ENCODE measurements at regions not wholly inside any gene's neighbourhood (a gene's known extent, or its start where the extent isn't known, plus 50 kb on each side); places are given as distances from the start of the nearest gene placed in this dataset.
"Not testable (repeated sequence)": the region's sequence is repeated elsewhere in the genome, so short reads cannot be mapped to it uniquely, and the experiment has no call there.

GRCh38 chr9:78438211-78438610 is 141.3 kb downstream of the PSAT1 start:
- no peak for DNase-seq (ENCODE audit: low spot score)

GRCh38 chr9:78438780-78439179 is 141.9 kb downstream of the PSAT1 start:
- DNase-seq (ENCODE audit: low spot score) = no peak

- peak; percentile 74 for DNase-seq (ENCODE audit: low spot score)
Measured at GRCh38 chr9:78439190-78439865, 142.4 kb downstream of the PSAT1 start.

GRCh38 chr9:78439866-78440830 is 143.2 kb downstream of the PSAT1 start:
- DNase-seq (ENCODE audit: low spot score) = no peak

- DNase-seq (ENCODE audit: low spot score) = no peak
Measured at GRCh38 chr9:78441396-78441795, 144.5 kb downstream of the PSAT1 start.

GRCh38 chr9:78441822-78442431 is 145.0 kb downstream of the PSAT1 start:
- no peak for DNase-seq (ENCODE audit: low spot score)

DNA sequence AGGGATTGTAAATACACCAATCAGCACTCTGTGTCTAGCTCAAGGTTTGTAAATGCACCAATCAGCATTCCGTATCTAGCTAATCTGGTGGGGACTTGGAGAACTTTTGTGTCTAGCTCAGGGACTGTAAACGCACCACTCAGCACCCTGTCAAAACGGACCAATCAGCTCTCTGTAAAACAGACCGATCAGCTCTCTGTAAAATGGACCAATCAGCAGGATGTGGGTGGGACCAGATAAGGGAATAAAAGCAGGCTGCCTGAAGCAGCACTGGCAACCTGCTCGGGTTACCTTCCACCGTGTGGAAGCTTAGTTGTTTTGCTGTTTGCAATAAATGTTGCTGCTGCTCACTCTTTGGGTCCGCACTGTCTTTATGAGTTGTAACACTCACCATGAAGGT is 145.7 kb downstream of the PSAT1 start:
- not testable (repeated sequence) for DNase-seq (ENCODE audit: low spot score)

DNA sequence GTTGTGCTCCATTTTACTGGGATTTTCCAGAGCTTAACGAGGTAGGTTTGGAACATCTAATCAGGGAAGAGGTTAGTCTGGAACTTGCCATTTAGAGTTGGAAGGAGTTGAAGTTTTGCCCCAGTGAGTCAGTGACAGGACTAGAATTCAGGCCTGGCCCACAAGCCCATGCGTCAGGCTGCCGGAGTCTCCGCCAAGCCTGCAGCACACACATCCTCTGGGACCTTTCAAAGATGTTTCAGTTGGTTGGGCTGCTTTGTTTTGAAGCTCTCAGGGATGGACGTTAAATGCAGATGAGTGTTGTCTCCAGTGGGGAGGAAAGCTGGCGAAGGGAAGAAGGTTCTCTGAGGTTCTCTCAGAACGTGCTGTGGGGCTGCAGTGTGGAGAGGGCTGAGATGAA is 147.0 kb downstream of the PSAT1 start:
- no peak for DNase-seq (ENCODE audit: low spot score)

DNA sequence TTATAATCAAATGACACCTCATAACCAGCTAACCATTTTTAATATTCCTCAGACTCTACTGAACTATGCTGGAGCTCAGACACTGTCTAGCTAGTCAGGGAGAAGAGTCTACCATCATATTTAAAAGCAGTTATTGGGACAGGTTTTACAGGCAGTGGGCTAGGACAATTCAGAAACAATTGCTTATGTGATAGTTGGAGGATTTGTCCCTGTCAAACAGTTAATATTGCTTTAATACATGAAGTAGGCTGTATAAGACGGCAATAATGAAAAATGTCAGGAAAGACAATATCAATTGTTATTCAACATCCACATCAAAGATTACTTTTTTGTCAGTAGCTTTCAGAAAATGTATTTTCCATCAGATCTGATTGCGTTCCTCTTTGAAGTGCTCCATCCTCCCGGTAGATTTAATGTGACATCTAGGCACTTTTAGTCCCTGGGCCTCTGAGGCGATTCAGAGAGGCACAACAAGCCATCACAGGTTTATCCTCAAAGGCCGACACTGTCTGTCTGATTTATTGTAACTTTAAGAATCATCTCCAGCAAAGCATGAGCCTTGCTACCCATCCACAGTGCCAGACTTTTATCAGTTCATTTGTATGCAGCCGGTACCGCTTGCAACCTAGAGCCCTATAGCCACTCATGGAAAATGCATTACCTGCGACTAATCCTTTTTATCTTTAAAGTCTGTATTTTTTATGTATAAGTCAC is 152.2 kb downstream of the PSAT1 start:
- DNase-seq (ENCODE audit: low spot score) = no peak

DNA sequence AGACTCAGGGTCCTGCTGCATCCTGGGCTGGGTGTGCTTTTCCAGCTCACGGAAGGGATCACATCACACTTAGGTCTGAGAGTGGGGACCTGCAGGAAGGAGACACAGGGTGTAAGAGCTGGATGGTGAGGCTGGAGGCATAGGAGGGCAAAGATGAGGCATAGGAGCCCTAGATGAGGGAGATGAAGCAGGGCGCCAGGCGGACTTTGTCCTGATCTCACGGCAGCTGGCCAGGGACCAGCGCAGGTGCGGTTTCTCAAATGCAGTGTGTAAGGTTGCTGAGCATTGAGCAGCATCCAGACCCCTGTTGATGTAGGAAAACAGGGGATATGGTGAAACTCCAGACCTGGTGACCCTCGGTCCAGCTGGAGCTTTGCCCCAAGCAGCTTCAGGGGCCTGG is 156.5 kb downstream of the PSAT1 start:
- DNase-seq (ENCODE audit: low spot score) = no peak

DNA sequence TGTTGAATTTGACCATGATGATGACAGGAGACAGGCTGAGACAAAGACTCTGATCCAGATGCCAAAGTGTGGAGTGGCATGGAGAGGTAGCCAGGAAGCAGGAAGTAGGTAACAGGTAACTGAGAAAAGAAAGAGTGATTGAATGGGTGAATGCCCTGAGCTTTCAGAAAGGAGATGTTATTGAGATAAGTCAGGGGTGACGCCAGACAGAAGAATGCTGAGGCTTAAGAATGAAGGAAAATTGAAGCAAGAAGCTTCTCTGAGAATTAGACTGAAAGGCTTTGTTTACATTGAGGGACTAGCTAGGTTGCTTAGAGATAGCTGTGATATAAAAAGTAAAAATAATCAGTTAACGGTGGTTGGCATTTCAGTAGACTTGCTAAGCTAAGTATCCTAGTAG is 165.7 kb downstream of the PSAT1 start:
- no peak for DNase-seq (ENCODE audit: low spot score)

DNA sequence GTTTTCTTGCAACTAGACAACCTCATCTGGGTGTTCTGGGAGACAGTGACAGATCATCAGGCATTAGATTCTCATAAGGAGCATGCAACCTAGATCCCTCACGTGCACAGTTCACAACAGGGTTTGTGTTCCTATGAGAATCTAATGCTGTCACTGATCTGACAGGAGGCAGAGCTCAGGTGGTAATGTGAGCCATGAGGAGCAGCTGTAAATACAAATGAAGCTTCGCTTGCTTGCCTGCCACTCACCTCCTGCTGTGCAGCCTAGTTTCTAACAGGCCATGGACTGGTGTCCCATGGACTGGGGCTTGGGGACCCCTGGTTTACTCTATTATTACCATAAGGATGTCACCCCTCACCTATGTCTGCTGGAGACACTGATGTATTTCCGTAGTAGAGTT is 166.8 kb downstream of the PSAT1 start:
- no peak for DNase-seq (ENCODE audit: low spot score)

DNA sequence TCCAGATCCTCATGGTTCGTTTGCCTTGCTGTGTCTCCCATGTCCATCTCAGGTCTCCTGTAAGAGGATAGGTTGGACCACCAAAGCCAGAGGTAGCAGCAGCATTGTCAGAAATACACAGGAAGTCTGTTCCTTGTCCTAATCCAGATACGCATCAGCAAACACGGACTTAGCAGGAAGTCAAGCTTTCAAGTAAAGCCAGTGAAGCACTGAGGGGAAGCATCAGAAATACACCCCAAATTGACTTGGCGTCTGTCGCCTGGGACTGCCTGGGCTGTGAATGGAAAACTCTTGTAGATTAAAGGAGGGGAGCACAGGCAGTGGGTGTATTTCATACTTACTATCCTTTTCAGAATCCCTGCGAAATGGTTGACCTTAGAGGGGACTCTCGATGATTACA is 171.3 kb downstream of the PSAT1 start:
- no peak for DNase-seq (ENCODE audit: low spot score)

DNA sequence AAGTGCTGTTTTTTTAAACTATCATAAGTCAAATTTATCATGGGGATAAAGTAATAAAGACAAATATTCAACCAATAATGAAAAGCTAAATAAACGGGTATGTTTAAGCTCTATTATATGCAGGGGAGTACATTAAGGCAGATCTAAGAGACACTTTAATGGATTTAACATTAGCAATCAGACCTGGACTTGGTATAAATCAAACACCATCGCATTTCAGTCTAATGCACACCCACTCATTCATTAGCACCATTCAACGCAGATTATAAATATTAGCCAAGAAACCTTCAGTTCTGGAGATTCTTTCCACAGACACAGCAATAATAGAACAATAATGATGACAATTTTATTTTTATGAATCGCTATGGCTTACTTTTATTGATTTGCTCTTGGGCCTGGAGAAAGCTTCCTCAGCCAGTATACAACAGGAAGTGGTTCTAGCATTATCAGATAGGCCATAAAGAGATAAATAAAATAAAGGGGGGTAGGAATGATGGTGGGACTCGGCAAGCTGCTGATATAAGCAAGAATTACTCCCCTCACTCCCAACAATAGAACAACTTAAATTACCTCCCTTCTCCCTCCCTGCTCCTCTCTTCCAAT is 172.2 kb downstream of the PSAT1 start:
- DNase-seq (ENCODE audit: low spot score) = no peak

- DNase-seq (ENCODE audit: low spot score) = no peak
Measured at GRCh38 chr9:78470216-78470615, 173.3 kb downstream of the PSAT1 start.

DNA sequence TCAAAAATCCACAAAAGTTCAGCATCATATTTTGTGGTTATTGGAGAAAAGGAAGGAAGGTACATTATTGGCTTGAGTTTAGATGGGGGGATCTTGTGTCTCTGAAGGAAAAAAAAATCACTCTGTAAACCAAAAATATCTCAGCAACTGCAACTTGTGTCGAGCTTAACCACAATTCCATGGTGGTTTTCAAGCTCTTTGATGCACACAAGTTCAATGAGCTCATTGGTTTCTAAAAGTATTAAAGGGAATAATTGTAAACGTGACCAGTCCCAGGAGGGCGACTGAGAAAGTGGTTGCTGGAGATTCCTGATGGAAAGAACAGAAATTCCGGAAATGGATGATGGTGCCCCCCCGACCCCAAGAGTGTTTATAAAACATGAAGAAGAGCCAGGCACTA is 173.8 kb downstream of the PSAT1 start:
- no peak for DNase-seq (ENCODE audit: low spot score)

- no peak for DNase-seq (ENCODE audit: low spot score)
Measured at GRCh38 chr9:78472111-78472510, 175.2 kb downstream of the PSAT1 start.

DNA sequence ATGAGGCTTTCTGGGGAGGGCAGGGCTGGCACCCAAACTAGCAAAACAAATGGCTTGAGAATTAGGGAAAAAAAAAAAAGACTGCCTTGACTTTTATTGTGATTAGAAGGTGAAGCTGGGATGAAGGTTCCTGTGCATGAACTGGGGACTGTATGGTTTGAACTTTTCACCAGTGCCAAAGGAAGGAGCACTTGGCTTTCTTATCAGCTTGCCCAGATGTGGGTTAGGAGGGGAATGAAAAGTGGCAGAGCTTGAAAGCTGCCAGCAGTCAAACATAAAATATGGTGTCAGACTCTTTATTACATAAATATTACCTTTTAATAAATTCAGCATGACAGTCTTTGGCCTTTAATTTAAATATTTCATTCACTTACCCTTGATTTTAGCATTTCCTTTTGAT is 182.5 kb downstream of the PSAT1 start:
- no peak for DNase-seq (ENCODE audit: low spot score)

GRCh38 chr9:78486661-78487060 is 189.7 kb downstream of the PSAT1 start:
- no peak for DNase-seq (ENCODE audit: low spot score)

DNA sequence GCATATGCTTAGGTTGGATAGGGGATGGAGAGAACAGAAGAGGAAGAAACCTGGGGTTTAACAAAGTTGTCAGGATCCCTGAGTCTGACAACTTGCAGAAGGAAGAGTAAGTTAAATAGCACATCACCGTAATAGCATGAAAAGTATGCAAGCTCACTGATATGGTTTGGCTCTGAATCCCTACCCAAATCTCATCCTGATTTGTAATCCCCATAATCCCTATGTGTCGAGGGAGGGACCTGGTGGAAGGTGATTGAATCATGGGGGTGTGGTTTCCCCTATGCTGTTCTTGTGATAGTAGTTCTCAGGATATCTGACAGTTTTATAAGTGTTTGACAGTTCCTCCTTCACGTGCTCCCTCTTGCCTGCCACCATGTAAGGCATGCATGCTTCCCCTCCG is 193.3 kb downstream of the PSAT1 start:
- no peak for DNase-seq (ENCODE audit: low spot score)

- no peak for DNase-seq (ENCODE audit: low spot score)
Measured at GRCh38 chr9:78491402-78491801, 194.5 kb downstream of the PSAT1 start.

- DNase-seq (ENCODE audit: low spot score) = no peak
Measured at GRCh38 chr9:78493166-78493742, 196.3 kb downstream of the PSAT1 start.
